GM10266 (cell line): ENCODE measurements at regions not wholly inside any gene's neighbourhood (a gene's known extent, or its start where the extent isn't known, plus 50 kb on each side); places are given as distances from the start of the nearest gene placed in this dataset.

Experiments used
- DNase-seq: peaks from one replicate; pipeline ENCODE4 v3.0.0; 2012; ENCODE audit errors: extremely low spot score
- TF ChIP-seq, protein P1 (sequence below): IDR thresholded peaks from 2 replicates; pipeline ENCODE4 v1.5.1; 2012; ENCODE audit warnings: mild to moderate bottlenecking, low read depth; ENCODE audit not compliant: control insufficient read depth, insufficient read depth; ENCODE audit errors: missing control alignments

DNA sequence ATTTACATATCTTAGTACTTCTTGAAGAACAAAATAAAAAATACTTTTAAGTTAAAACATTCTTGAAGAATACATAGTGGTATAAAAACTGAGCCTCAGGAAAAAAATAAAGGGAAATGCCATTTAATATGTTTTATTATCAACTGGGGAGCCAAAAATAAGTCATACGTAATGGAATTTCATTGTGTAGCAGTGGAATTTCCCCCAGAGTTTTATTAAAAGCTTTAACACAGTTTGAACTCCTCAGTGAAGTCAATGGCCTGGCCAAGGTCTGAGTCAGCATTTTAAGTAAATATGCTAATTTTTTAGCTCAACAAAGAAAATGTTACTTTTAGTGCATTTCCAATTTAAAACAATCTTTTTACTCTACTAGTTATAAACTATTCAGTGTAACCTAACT is 350.1 kb upstream of the ATP2B1 start:
- TF ChIP-seq, protein P1, sequence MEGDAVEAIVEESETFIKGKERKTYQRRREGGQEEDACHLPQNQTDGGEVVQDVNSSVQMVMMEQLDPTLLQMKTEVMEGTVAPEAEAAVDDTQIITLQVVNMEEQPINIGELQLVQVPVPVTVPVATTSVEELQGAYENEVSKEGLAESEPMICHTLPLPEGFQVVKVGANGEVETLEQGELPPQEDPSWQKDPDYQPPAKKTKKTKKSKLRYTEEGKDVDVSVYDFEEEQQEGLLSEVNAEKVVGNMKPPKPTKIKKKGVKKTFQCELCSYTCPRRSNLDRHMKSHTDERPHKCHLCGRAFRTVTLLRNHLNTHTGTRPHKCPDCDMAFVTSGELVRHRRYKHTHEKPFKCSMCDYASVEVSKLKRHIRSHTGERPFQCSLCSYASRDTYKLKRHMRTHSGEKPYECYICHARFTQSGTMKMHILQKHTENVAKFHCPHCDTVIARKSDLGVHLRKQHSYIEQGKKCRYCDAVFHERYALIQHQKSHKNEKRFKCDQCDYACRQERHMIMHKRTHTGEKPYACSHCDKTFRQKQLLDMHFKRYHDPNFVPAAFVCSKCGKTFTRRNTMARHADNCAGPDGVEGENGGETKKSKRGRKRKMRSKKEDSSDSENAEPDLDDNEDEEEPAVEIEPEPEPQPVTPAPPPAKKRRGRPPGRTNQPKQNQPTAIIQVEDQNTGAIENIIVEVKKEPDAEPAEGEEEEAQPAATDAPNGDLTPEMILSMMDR = no peak
- no peak for DNase-seq

DNA sequence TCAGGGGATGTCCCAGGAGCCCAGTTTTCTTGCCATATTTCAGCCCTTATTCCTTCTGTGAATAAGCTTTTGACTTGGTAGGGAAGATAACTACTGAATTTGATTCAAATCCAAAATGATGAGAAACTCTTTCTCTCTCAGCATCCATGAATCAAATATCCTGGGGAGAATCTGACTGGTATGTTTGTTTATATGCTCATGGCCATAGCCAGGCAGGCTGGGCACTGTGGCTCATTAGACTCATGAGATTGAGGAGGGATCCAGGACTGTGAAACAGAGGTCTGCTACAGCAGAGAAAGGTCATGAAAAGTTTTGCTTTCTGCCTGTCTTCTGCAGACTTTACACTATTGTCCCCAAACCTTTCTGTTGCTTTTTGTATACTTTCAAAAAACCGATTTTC is 346.4 kb upstream of the ATP2B1 start:
- DNase-seq = no peak
- TF ChIP-seq, protein P1 = no peak

DNA sequence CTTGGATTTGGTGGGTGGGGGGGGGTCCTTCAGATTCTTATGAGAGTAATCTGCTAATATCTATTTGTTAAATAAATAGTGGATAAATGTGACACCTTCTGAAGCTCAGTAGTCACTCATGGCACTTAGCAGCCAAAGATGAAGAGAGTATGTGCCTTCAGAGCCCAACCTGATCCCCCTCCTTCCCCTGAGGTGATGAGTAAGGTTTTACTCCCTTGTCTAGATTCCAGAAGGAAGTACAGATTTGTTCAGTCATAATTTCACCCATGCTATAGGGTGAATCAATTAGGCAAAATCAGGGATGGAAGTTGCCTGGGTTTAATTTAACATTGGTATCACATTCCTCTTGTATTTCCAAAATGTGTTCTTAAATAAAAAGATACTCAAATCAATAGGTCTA is 340.3 kb upstream of the ATP2B1 start:
- DNase-seq = no peak
- TF ChIP-seq, protein P1 = no peak

DNA sequence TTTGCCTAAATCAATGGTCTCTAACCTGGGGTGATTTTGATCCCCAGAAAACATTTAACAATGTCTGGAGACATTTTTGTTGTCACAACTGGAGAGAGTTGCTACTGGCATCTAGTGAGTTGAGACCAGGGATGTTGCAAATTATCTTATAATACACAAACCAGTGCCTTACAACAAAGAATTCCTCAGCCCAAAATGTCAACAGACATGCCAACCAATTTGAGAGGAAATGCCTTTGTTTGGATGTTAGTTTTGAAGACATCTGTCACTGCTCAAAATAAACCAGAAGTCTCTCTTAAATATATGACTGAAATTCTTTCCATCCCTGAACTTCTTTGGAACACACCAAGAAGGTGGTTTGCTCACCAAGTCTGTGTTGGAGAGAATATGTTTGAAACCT is 336.9 kb upstream of the ATP2B1 start:
- TF ChIP-seq, protein P1 = no peak
- no peak for DNase-seq

DNA sequence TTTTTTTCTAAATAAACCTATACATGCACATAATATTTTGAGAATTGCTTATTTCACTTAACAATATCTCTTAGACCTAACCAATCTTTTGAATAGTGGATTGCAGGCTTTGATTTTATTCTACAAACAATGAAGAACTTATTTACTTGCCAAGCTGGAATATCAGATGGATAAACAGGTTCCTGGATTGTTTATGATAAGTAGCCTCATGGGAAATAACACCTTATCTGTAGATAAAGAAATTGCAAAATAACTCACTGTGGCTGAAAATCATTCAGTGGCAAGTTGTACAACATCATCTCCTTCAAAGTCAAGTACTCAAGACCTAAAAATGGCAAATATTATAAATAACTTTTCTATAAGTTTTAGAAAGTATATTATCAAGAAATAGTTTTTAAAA is 335.4 kb upstream of the ATP2B1 start:
- TF ChIP-seq, protein P1 = no peak
- no peak for DNase-seq

DNA sequence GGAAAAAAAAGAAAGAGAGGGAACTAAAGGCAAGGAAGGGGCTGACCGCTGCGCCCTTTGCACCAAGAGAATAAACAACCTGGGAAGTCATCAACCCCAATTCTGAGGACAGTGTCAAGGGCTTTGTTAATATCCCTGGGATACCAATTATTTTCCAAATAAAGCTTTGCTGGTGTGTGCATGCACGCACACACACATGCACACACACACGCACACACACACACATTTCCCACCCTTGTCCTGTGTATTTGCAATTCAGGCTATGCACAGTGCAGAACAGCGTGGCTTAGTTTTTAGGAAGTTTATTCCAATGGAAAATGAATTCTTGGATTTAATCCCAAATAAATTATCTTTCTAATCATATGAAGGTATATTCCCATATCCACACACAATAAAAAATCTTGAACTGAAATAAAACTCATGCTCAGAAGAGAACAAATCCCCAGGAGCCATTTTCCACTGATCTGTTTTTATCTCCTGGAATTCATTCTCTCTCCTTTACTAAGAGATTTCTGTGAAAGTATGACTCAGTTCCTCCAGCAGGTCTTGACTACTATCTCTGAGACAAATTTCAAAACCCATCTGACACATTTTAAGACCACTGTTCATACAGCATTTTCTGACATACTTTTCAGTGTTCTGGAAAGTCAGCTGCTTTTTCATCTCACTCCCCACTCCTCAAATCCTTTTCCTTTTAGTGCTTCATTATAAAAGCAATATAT is 334.4 kb upstream of the ATP2B1 start:
- TF ChIP-seq, protein P1 = no peak
- no peak for DNase-seq

DNA sequence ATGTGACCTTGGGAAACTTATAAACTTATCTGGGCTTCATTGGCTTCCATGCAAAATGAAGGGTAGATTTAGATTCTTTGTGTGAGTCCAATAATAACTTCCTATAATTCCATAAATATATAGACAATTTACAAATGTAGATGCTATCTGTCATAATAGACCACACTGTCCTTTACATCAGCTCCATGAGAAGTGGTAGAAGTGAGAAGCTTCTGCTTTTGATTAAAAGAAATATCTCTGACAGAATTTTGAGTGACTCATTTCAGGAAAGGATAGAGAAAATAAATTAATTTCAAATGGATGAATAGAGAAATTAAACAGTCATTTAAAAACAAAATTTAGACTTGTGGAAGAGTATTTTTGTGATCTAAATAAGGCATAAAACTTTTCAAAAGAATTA is 329.7 kb upstream of the ATP2B1 start:
- DNase-seq = no peak
- TF ChIP-seq, protein P1 = no peak
